DOHH2 (cell line): ENCODE measurements at regions not wholly inside any gene's neighbourhood (a gene's known extent, or its start where the extent isn't known, plus 50 kb on each side); places are given as distances from the start of the nearest gene placed in this dataset.

ENCODE experiments used
- H3F3A ChIP-seq: fragments of 200-600 bp; sonication (generic), shearing (Covaris generic); 2 replicates; pipeline ENCODE4 v1.6.0; 2016; ENCODE audit warnings: antibody characterized with exemption, mild to moderate bottlenecking; ENCODE audit not compliant: control insufficient read depth, insufficient read depth
- H3K27ac ChIP-seq: fragments of 200-600 bp; sonication (generic); 2 replicates; pipeline ENCODE4 v1.5.1; 2014; ENCODE audit warnings: low read depth, mild to moderate bottlenecking, low read length, moderate library complexity
- H3K27me3 ChIP-seq: fragments of 200-600 bp; sonication (generic); 2 replicates; pipeline ENCODE4 v1.6.1; 2014; ENCODE audit warnings: mild to moderate bottlenecking, low read length, mixed read lengths; ENCODE audit not compliant: control insufficient read depth
- H3K36me3 ChIP-seq: fragments of 200-600 bp; sonication (generic); 2 replicates; pipeline ENCODE4 v1.6.1; 2014; ENCODE audit warnings: mild to moderate bottlenecking, low read length, moderate library complexity, mixed read lengths; ENCODE audit not compliant: control insufficient read depth
- H3K4me1 ChIP-seq: fragments of 200-600 bp; sonication (generic); 2 replicates; pipeline ENCODE4 v1.6.1; 2014; ENCODE audit warnings: mild to moderate bottlenecking, low read length, mixed read lengths; ENCODE audit not compliant: control insufficient read depth
- H3K4me2 ChIP-seq: fragments of 200-600 bp; sonication (generic); 2 replicates; pipeline ENCODE4 v1.6.0; 2014; ENCODE audit warnings: mild to moderate bottlenecking, low read length, moderate library complexity
- H3K4me3 ChIP-seq: fragments of 200-600 bp; sonication (generic); 2 replicates; pipeline ENCODE4 v1.5.1; 2014; ENCODE audit warnings: mild to moderate bottlenecking, low read length, mixed read lengths
- H3K79me2 ChIP-seq: fragments of 200-600 bp; sonication (generic); 2 replicates; pipeline ENCODE4 v1.6.1; 2014; ENCODE audit warnings: mild to moderate bottlenecking, low read length, mixed read lengths; ENCODE audit not compliant: control insufficient read depth
- H3K9me2 ChIP-seq: fragments of 200-600 bp; sonication (generic); replicated peaks from 2 replicates; pipeline ENCODE4 v1.6.1; 2014; ENCODE audit warnings: mild to moderate bottlenecking, low read length, mixed read lengths; ENCODE audit not compliant: control insufficient read depth
- H3K9me3 ChIP-seq: fragments of 200-600 bp; sonication (generic); 2 replicates; pipeline ENCODE4 v1.6.1; 2014; ENCODE audit warnings: antibody characterized with exemption, low read length, mixed read lengths; ENCODE audit not compliant: control insufficient read depth, insufficient read depth
- H4K20me1 ChIP-seq: fragments of 200-600 bp; sonication (generic); 2 replicates; pipeline ENCODE4 v1.6.0; 2014; ENCODE audit warnings: low read depth, mild to moderate bottlenecking, antibody characterized with exemption, low read length, moderate library complexity; ENCODE audit not compliant: control insufficient read depth, insufficient read depth
- CTCF ChIP-seq: fragments of 200-600 bp; sonication (generic); IDR thresholded peaks from one replicate; pipeline ENCODE4 v1.5.1; 2014; ENCODE audit warnings: antibody characterized with exemption, mild to moderate bottlenecking, low read depth, low read length; ENCODE audit not compliant: poor library complexity, severe bottlenecking
- EZH2phosphoT487 ChIP-seq: fragments of 200-600 bp; sonication (generic); IDR thresholded peaks from 2 replicates; pipeline ENCODE4 v1.6.1; 2017; ENCODE audit warnings: borderline replicate concordance, mild to moderate bottlenecking, antibody characterized with exemption, low read length, moderate library complexity, mixed read lengths

- no peaks in the 10 kb centered on the region for H3K79me2 ChIP-seq
- H3F3A ChIP-seq: no peaks in the 10 kb centered on the region
- no peaks in the 10 kb centered on the region for H3K36me3 ChIP-seq
- H3K4me2 ChIP-seq: peak overlapping the region; percentile 72
- no peaks in the 10 kb centered on the region for H3K9me3 ChIP-seq
- H3K4me1 ChIP-seq: peaks cover 38% of the 10 kb centered on the region
- peak overlapping the region; percentile 66 for H3K4me3 ChIP-seq
- no peak for TF ChIP-seq EZH2phosphoT487
- TF ChIP-seq CTCF: no peak
- no peaks in the 10 kb centered on the region for H3K27me3 ChIP-seq
- H4K20me1 ChIP-seq: no peaks in the 10 kb centered on the region
- peak overlapping the region; percentile 52 for H3K27ac ChIP-seq
- H3K9me2 ChIP-seq: no peaks in the 10 kb centered on the region
Measured at GRCh38 chr6:90413867-90414266, 117.2 kb upstream of the BACH2 start.

- H3K79me2 ChIP-seq: no peaks in the 10 kb centered on the region
- no peaks in the 10 kb centered on the region for H3K36me3 ChIP-seq
- H3K9me2 ChIP-seq: no peaks in the 10 kb centered on the region
- H4K20me1 ChIP-seq: no peaks in the 10 kb centered on the region
- H3F3A ChIP-seq: no peaks in the 10 kb centered on the region
- peaks cover 38% of the 10 kb centered on the region for H3K4me1 ChIP-seq
- H3K4me2 ChIP-seq: peak overlapping the region; percentile 72
- no peaks in the 10 kb centered on the region for H3K9me3 ChIP-seq
- H3K27me3 ChIP-seq: no peaks in the 10 kb centered on the region
- peak overlapping the region; percentile 66 for H3K4me3 ChIP-seq
- TF ChIP-seq EZH2phosphoT487 (no peak), CTCF (no peak)
- peak overlapping the region; percentile 52 for H3K27ac ChIP-seq
Measured at GRCh38 chr6:90413396-90413795, 116.8 kb upstream of the BACH2 start.

GRCh38 chr6:90412538-90413369 is 116.1 kb upstream of the BACH2 start:
- no peak overlapping the region for H3K4me2 ChIP-seq
- no peak overlapping the region for H3K27ac ChIP-seq
- H3K4me1 ChIP-seq: peaks cover 38% of the 10 kb centered on the region

More at GRCh38 chr6:90412538-90413369, 116.1 kb upstream of the BACH2 start:
- no peaks in the 10 kb centered on the region for H3K36me3 ChIP-seq
- H3F3A ChIP-seq: no peaks in the 10 kb centered on the region
- H3K9me3 ChIP-seq: no peaks in the 10 kb centered on the region
- H3K79me2 ChIP-seq: no peaks in the 10 kb centered on the region
- H3K27me3 ChIP-seq: no peaks in the 10 kb centered on the region
- TF ChIP-seq EZH2phosphoT487 (no peak), CTCF (no peak)
- H3K4me3 ChIP-seq: no peak overlapping the region
- H3K9me2 ChIP-seq: no peaks in the 10 kb centered on the region
- no peaks in the 10 kb centered on the region for H4K20me1 ChIP-seq
